Body of pancreas (tissue), 4 donors: ENCODE measurements at regions not wholly inside any gene's neighbourhood (a gene's known extent, or its start where the extent isn't known, plus 50 kb on each side); places are given as distances from the start of the nearest gene placed in this dataset.

Experiments
- ATAC-seq: fragments of 150-250 bp; one replicate; pipeline ENCODE4 v1.9.1; 2016
- DNase-seq, 4 donors: peaks; one replicate each; pipeline ENCODE4 v3.0.0-alpha.2; 2019
- H3K27ac ChIP-seq, 4 donors: fragments of 200-600 bp; sonication (generic); 1 replicate in 3 of 4; 2 replicates in 1 of 4; pipeline versions ENCODE4 v1.5.1 to v1.6.1; 2016 to 2019; ENCODE audit warnings: mild to moderate bottlenecking in 1 of 4, mixed read lengths in 1 of 4, moderate library complexity in 1 of 4
- H3K27me3 ChIP-seq, 2 donors: fragments of 200-600 bp; sonication (generic); one replicate each; pipeline ENCODE4 v1.6.0; 2016; ENCODE audit warnings: mild to moderate bottlenecking in 1 of 2
- H3K36me3 ChIP-seq, 2 donors: fragments of 200-600 bp; sonication (generic); replicated peaks in 1 of 2; 2 replicates each; pipeline ENCODE4 v1.5.1; 2016; ENCODE audit warnings: low read depth in 2 of 2; ENCODE audit not compliant: insufficient read depth in 1 of 2
- H3K4me1 ChIP-seq: fragments of 200-600 bp; sonication (generic); one replicate; pipeline ENCODE4 v1.6.0; 2016
- H3K4me3 ChIP-seq, 2 donors: fragments of 200-600 bp; sonication (generic); 1 replicate in 1 of 2; 2 replicates in 1 of 2; pipeline ENCODE4 v1.5.1; 2016 to 2019
- H3K9me3 ChIP-seq, 3 donors: fragments of 200-600 bp; sonication (generic); 1 replicate in 2 of 3; 2 replicates in 1 of 3; pipeline ENCODE4 v1.5.1; 2016
- POLR2A ChIP-seq, 3 donors: fragments of 450-650 bp; IDR thresholded peaks; one replicate each; pipeline ENCODE4 v1.6.1; 2016; ENCODE audit warnings: antibody characterized with exemption in 3 of 3, mild to moderate bottlenecking in 2 of 3
- WGBS, 2 donors: methylation state at CpG; one replicate each; pipeline ENCODE4 v1.1.5; 2017; 5-methylcytosine and 5-hydroxymethylcytosine counted together
- intact Hi-C: fragments of 100-400 bp; cut with DNase I; formaldehyde crosslinking; loops from one replicate; pipeline ENCODE4 v1.15.1; 2023
- TF ChIP-seq, protein P1 (sequence below), 7 experiments: fragments of 450-650 bp in 4 of 7; fragments of 200-600 bp in 3 of 7; sonication (generic) in 3 of 7; IDR thresholded peaks; one replicate each; pipeline ENCODE4 v1.5.1; 2016 to 2019; ENCODE audit warnings: antibody characterized with exemption in 7 of 7

GRCh38 chr18:22348521-22349316, 69.0 kb downstream of the CTAGE1 start:
- no peaks in the 10 kb centered on the region for H3K27me3 ChIP-seq
- WGBS, 2 donors: 6 to 33% methylated on average over 31 to 66 of the region's 85 CpGs
- DNase-seq (peak; percentile 63 to 69 (median 68)), ATAC-seq (peak; percentile 77)
- H3K36me3 ChIP-seq: no peaks in the 10 kb centered on the region
- peak overlapping the region; percentile 51 to 87 (median 82) for H3K27ac ChIP-seq
- peaks cover 38% of the 10 kb centered on the region for H3K4me1 ChIP-seq
- TF ChIP-seq, protein P1, sequence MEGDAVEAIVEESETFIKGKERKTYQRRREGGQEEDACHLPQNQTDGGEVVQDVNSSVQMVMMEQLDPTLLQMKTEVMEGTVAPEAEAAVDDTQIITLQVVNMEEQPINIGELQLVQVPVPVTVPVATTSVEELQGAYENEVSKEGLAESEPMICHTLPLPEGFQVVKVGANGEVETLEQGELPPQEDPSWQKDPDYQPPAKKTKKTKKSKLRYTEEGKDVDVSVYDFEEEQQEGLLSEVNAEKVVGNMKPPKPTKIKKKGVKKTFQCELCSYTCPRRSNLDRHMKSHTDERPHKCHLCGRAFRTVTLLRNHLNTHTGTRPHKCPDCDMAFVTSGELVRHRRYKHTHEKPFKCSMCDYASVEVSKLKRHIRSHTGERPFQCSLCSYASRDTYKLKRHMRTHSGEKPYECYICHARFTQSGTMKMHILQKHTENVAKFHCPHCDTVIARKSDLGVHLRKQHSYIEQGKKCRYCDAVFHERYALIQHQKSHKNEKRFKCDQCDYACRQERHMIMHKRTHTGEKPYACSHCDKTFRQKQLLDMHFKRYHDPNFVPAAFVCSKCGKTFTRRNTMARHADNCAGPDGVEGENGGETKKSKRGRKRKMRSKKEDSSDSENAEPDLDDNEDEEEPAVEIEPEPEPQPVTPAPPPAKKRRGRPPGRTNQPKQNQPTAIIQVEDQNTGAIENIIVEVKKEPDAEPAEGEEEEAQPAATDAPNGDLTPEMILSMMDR (IDR thresholded peaks at IDR 0.05): no peak
- peak in 2 of 3 donors; percentile 21 for TF ChIP-seq POLR2A (IDR thresholded peaks at IDR 0.05)
- no peak overlapping the region for H3K4me3 ChIP-seq
- intact Hi-C loops: no loop called here
- H3K9me3 ChIP-seq: no peaks in the 10 kb centered on the region

DNA sequence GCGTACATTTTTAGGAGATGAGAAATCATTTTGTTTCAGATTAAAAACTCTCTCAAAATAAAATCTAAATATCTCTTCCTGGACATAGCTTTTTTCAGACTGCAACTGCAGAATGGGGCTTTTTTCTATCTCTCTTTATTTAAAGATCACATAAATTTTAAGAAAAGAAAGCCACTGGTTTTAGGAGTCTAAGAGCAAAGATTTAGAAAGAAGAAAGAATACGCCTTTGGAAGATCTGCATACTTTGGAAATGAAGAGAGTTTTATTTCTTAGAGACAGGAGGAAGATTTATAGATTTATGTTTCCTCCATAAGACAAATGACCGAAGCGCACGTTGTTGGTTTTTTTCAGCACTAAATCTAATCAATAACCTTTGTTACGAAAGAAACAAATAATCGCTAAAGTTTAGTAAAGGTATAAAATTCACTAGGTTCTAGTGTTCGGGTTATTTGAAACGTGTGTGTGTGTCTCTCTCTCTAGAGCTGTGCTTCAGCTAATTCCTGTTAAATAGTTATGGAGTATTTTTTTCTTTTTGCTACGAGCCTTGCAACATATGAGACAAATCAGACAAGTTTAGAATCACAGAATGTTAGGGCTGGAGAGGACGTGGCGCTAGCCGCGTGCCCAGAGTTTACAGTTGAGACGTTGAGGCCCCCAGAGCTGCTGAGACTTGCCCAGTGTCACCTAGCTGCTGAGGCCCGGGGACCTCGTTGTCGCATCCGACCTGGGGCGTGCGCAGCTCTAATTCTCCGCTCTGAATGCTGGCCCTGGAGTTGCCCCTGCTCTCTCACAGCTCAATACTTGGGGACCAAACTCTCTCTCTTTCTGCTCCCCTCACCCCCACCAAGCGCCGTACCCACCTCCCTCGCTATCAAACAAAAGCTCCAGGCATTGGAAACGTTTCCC, 69.9 kb downstream of the CTAGE1 start:
- Histone ChIP-seq H3K27me3 (no peaks in the 10 kb centered on the region), H3K9me3 (no peaks in the 10 kb centered on the region), H3K4me1 (peaks cover 38% of the 10 kb centered on the region), H3K4me3 (no peak overlapping the region), H3K27ac (peak overlapping the region; percentile 51 to 87 (median 82)), H3K36me3 (no peaks in the 10 kb centered on the region)
- DNase-seq (peak; percentile 26 to 41 (median 28)), ATAC-seq (peak; percentile 21)
- intact Hi-C loops: no loop called here
- whole genome bisulfite sequencing, 2 donors: 15 to 18% methylated on average over 26 of the region's 26 CpGs
- TF ChIP-seq POLR2A (IDR thresholded peaks at IDR 0.05): peak in 2 of 3 donors; percentile 25 to 40
- TF ChIP-seq, protein P1 (IDR thresholded peaks at IDR 0.05): no peak

DNA sequence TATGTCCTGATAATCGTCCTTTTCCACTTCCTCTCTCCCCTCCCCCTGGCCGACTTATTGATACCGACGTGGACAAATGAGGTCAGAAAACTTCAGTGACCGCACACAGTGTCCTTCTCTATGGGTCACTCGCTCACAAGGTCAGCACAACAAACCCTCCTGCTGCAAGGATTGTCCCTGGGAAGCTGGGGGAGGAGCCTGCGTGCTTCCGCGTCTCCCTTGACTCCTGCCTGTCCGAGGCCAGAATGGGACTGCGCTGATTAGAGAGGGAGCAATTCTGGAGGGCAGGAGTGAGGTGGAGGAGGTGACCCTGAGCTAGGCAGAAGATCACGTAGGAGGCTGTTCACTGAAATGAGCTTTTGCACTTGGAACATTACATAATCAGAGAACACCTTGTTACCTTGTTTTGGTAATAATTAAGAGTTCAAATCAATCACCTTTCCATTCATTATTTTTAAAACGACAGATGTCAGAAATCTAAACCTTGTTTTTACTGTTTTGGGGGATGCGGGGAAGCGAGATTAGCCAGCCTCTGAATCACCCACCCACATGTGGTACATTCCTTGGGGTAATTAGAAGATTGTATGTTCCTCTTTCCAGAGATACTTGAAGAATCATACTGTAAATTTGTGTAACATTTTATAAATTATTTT, 70.6 kb downstream of the CTAGE1 start:
- 7 to 11% methylated on average over 15 of the region's 15 CpGs for WGBS, 2 donors
- peak; percentile 66 for ATAC-seq
- no peak overlapping the region for H3K4me3 ChIP-seq
- no peaks in the 10 kb centered on the region for H3K36me3 ChIP-seq
- TF ChIP-seq, protein P1 (IDR thresholded peaks at IDR 0.05): no peak
- TF ChIP-seq POLR2A (IDR thresholded peaks at IDR 0.05): peak in 2 of 3 donors; percentile 43 to 52
- no peaks in the 10 kb centered on the region for H3K9me3 ChIP-seq
- intact Hi-C loops: no loop called here
- peak overlapping the region; percentile 71 to 87 (median 82) for H3K27ac ChIP-seq
- peaks cover 42% of the 10 kb centered on the region for H3K4me1 ChIP-seq
- DNase-seq: peak; percentile 69 to 78 (median 74)
- H3K27me3 ChIP-seq: no peaks in the 10 kb centered on the region

- no peaks in the 10 kb centered on the region for H3K27me3 ChIP-seq
- WGBS, 2 donors: 32 to 45% methylated on average over 2 of the region's 2 CpGs
- DNase-seq (peak; percentile 55 to 74 (median 68)), ATAC-seq (no peak)
- H3K36me3 ChIP-seq: no peaks in the 10 kb centered on the region
- intact Hi-C loops: no loop called here
- peak overlapping the region; percentile 71 to 87 (median 82) for H3K27ac ChIP-seq
- no peaks in the 10 kb centered on the region for H3K9me3 ChIP-seq
- no peak for TF ChIP-seq POLR2A (IDR thresholded peaks at IDR 0.05)
- TF ChIP-seq, protein P1 (IDR thresholded peaks at IDR 0.05): no peak
- H3K4me1 ChIP-seq: peaks cover 42% of the 10 kb centered on the region
- no peak overlapping the region for H3K4me3 ChIP-seq
These were observed 71.2 kb downstream of the CTAGE1 start for GRCh38 chr18:22346401-22346952.
